DMS79 treated with DMSO at 0.1 percent for 48 hours (cell line): ENCODE measurements at regions not wholly inside any gene's neighbourhood (a gene's known extent, or its start where the extent isn't known, plus 50 kb on each side); places are given as distances from the start of the nearest gene placed in this dataset.
"Not testable (repeated sequence)": the region's sequence is repeated elsewhere in the genome, so short reads cannot be mapped to it uniquely, and the experiment has no call there.

Source experiments
- DNase-seq: peaks from one replicate; lab custom pipeline; 2025; lab: John Stamatoyannopoulos, UW

- DNase-seq = no peak
Observed at GRCh38 chr1:172754609-172755008, 95.7 kb downstream of the FASLG start.

GRCh38 chr1:172755099-172755498, 96.2 kb downstream of the FASLG start:
- no peak for DNase-seq

GRCh38 chr1:172756024-172756423, 97.1 kb downstream of the FASLG start:
- DNase-seq = no peak

- no peak for DNase-seq
Observed at GRCh38 chr1:172758259-172758658, 99.4 kb downstream of the FASLG start.

GRCh38 chr1:172760121-172760520, 101.2 kb downstream of the FASLG start:
- no peak for DNase-seq

- no peak for DNase-seq
Observed at GRCh38 chr1:172761581-172762486, 102.9 kb downstream of the FASLG start.

GRCh38 chr1:172763057-172763456, 104.2 kb downstream of the FASLG start:
- DNase-seq = no peak

GRCh38 chr1:172764378-172764777, 105.5 kb downstream of the FASLG start:
- DNase-seq = no peak

- DNase-seq = no peak
Observed at GRCh38 chr1:172766462-172766861, 107.6 kb downstream of the FASLG start.

- no peak for DNase-seq
Observed at GRCh38 chr1:172770071-172770470, 111.2 kb downstream of the FASLG start.

- no peak for DNase-seq
Observed at GRCh38 chr1:172774561-172774960, 115.7 kb downstream of the FASLG start.

GRCh38 chr1:172775606-172776005, 116.7 kb downstream of the FASLG start:
- no peak for DNase-seq

- no peak for DNase-seq
Observed at GRCh38 chr1:172776071-172776470, 117.2 kb downstream of the FASLG start.

GRCh38 chr1:172777767-172778166, 118.9 kb downstream of the FASLG start:
- no peak for DNase-seq

- DNase-seq = no peak
Observed at GRCh38 chr1:172778456-172779455, 119.9 kb downstream of the FASLG start.

- DNase-seq = no peak
Observed at GRCh38 chr1:172779491-172779890, 120.6 kb downstream of the FASLG start.

- DNase-seq = no peak
Observed at GRCh38 chr1:172781513-172782140, 122.7 kb downstream of the FASLG start.

GRCh38 chr1:172789840-172790239, 130.9 kb downstream of the FASLG start:
- no peak for DNase-seq

- DNase-seq = no peak
Observed at GRCh38 chr1:172790245-172790644, 131.3 kb downstream of the FASLG start.

- no peak for DNase-seq
Observed at GRCh38 chr1:172793823-172794222, 134.9 kb downstream of the FASLG start.

GRCh38 chr1:172795741-172796140, 136.8 kb downstream of the FASLG start:
- no peak for DNase-seq

- DNase-seq = not testable (repeated sequence)
Observed at GRCh38 chr1:172799804-172800203, 140.9 kb downstream of the FASLG start.
